ENCODE measurements at regions not wholly inside any gene's neighbourhood (a gene's known extent, or its start where the extent isn't known, plus 50 kb on each side); places are given as distances from the start of the nearest gene placed in this dataset.

DNA sequence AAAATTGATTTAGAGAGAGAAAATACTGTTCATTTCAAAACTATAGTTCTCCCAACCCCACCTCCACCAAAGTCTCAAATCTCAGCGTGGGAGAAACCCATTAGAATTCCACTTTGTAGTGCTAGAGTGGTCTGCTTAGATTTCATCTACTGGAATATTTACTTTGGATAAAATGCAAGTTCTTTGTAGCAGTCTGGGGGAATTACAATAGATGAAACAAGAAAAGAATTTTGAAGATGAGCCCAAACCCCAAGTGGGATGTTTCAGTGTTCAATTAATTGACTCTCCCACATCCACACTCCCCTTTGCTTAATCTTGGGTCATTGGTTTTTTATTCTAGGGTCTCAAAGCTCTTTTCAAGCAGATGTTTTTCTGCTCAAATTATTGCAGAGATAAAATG is 97.8 kb downstream of the RPL22L1 start:
- TF ChIP-seq, protein P1, sequence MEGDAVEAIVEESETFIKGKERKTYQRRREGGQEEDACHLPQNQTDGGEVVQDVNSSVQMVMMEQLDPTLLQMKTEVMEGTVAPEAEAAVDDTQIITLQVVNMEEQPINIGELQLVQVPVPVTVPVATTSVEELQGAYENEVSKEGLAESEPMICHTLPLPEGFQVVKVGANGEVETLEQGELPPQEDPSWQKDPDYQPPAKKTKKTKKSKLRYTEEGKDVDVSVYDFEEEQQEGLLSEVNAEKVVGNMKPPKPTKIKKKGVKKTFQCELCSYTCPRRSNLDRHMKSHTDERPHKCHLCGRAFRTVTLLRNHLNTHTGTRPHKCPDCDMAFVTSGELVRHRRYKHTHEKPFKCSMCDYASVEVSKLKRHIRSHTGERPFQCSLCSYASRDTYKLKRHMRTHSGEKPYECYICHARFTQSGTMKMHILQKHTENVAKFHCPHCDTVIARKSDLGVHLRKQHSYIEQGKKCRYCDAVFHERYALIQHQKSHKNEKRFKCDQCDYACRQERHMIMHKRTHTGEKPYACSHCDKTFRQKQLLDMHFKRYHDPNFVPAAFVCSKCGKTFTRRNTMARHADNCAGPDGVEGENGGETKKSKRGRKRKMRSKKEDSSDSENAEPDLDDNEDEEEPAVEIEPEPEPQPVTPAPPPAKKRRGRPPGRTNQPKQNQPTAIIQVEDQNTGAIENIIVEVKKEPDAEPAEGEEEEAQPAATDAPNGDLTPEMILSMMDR (IDR thresholded peaks at IDR 0.05; ENCODE audit: borderline replicate concordance, insufficient read depth, low read depth, low read length), result no peak
- no peak overlapping the region for H3K4me3 ChIP-seq (ENCODE audit: low read depth, low read length)

DNA sequence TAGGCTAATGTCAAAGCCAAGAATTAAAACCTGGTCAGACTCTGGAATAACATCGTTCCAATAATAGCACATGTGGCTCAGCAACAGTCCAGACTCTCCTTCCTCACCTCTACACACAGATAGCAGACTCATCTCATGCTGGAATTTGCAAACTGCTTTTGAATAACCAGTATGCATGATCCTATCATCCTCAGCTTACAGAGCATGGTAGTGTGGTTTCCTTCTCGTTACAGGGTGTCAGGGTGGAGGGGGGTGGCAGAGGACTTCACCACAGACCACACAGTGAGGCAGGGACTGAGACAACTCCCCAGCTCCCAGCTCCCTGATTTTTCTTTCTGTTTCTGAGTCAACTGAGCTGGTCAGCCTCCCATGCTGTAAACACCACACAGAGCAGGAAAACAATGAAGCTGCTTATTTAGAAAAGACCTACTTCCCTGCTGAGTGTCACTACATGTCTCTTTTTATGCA is 101.6 kb downstream of the RPL22L1 start:
- TF ChIP-seq, protein P1 (IDR thresholded peaks at IDR 0.05; ENCODE audit: borderline replicate concordance, insufficient read depth, low read depth, low read length), result no peak

DNA sequence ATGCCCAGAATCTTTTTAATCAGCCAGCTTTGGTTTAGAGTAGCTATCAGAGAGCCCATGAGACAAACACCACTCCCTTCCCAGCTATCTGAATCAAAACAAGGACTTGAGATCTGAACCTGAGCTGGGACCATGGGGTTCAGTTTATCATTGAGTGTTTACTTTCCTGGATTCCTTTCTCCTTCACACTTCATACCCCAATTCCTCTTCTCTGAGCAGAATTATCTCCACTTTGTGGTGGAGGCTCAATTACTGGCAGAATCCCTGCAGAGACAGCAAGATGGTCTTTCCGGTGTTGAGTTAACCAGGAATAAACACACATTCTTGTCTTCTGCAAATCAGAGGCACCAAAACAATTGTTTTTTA is 102.4 kb downstream of the RPL22L1 start:
- no peak overlapping the region for H3K4me3 ChIP-seq (ENCODE audit: low read depth, low read length)
- TF ChIP-seq, protein P1 (IDR thresholded peaks at IDR 0.05; ENCODE audit: borderline replicate concordance, insufficient read depth, low read depth, low read length), result no peak

More for the DNA sequence above, 101.6 kb downstream of the RPL22L1 start:
- no peak overlapping the region for H3K4me3 ChIP-seq (ENCODE audit: low read depth, low read length)

DNA sequence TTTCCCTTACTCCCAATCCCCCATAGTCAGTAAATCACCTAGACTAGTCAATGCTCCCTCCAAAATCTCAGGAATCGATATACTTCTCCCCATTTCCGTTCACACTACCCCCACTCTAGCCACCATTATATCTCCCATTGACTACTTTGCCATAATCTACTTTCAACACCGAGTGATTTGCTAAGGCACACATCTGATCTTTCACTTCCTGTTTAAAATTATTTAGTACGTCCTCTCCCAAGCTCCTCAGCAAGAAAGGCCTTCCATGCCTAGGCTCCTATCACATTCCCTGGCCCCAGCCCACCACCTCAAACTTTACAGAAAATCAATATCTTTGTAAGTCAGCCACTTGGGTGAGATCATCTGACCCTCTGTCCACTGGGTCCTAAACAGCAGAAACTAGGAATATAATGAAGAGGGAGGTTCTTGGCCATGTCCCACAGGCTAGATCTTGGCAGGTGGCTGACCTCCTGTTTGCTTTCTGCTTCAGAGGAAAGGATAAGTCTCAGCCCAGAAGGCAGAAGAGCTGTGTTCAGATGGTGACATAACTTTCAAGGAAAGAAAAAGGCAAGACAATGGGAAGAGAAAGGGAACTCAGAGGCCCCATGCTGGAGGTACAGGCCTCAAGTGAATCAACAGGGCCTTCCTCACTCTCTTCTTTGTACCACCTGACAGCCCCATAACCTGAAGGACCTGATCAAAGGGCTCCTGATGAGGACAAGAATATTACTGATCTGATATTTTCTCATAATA is 103.0 kb downstream of the RPL22L1 start:
- TF ChIP-seq, protein P1 (IDR thresholded peaks at IDR 0.05; ENCODE audit: borderline replicate concordance, insufficient read depth, low read depth, low read length), result no peak

DNA sequence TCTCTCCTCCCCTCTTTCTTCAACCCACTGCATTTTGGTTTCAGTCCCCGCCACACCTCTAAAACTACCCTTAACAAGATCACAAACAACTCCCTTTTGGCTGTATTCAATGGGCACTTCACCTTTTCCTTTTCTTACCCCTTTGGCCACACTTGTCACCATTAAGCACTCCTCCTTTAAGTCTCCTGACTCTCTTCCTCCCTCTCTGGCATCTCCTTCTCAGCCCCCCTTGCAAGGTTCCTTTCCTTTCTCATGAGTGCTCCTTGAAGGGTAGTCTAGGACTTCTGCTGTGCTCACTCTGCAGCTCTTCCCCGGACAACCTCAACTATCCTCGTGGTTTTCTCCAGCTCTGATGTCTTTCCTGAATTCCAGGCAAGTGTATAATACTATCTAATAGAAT is 103.7 kb downstream of the RPL22L1 start:
- no peak overlapping the region for H3K4me3 ChIP-seq (ENCODE audit: low read depth, low read length)
- TF ChIP-seq, protein P1 (IDR thresholded peaks at IDR 0.05; ENCODE audit: borderline replicate concordance, insufficient read depth, low read depth, low read length), result no peak

More for the DNA sequence above, 103.0 kb downstream of the RPL22L1 start:
- H3K4me3 ChIP-seq (ENCODE audit: low read depth, low read length), result no peak overlapping the region

DNA sequence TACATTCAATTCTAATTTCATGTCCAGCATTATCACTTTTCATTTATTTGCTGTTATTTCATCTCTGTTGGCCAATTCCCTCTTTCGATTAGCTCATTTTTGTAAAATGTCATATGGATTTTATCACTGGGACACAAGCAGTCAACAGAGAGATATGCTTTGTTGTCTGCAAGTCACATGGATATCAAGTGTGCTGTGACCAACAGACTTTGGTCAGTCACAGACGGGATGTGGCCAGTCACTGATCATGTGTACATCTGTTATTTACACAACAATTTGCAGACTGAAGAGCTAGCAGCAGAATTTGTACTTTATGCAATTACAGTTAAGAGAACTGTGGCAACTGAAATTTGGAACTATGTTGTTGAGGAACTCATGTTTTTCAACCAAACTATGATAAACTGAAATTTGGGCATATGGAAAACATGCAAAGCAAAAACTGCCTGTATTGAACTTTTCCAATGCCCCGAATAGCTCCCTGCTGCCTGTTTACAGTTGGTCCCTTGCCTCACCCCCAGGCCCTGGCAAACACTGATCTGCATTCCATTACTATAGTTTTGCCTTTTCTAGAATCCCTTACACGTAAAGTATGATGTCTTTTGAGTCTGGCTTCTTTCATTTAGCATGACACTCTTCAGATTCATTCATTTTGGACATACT is 104.4 kb downstream of the RPL22L1 start:
- TF ChIP-seq, protein P1 (IDR thresholded peaks at IDR 0.05; ENCODE audit: borderline replicate concordance, insufficient read depth, low read depth, low read length), result no peak
- H3K4me3 ChIP-seq (ENCODE audit: low read depth, low read length), result no peak overlapping the region

DNA sequence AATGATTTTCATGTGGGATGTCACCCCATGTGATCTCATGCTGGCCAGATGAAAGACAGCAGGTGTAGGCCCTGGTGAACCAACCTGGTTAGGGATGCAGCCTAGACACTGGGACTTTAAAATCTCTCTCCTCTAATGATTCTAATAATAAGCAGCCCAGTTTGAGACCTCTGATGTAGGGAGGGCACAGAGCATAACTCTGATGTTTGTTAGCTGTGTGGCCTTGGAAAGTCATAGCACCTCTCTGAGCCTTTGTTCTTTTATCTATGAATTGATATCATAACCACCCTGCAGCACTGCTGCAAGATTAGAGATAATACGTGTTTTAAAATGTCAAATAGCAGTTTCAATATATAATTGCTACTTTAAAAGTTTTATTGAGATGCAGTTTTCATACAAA is 106.0 kb downstream of the RPL22L1 start:
- TF ChIP-seq, protein P1 (IDR thresholded peaks at IDR 0.05; ENCODE audit: borderline replicate concordance, insufficient read depth, low read depth, low read length), result no peak
- H3K4me3 ChIP-seq (ENCODE audit: low read depth, low read length), result no peak overlapping the region
